HEK293T (cell line): ENCODE measurements at regions not wholly inside any gene's neighbourhood (a gene's known extent, or its start where the extent isn't known, plus 50 kb on each side); places are given as distances from the start of the nearest gene placed in this dataset.

ENCODE experiments used
- ARNT ChIP-seq: fragments of 450-650 bp; IDR thresholded peaks from 2 replicates; pipeline ENCODE4 v1.6.1; 2017; ENCODE audit warnings: mild to moderate bottlenecking
- BHLHE40 ChIP-seq: fragments of 450-650 bp; IDR thresholded peaks from 2 replicates; pipeline ENCODE4 v1.6.1; 2016; ENCODE audit warnings: mild to moderate bottlenecking, moderate library complexity, borderline replicate concordance
- CTBP1 ChIP-seq: fragments of 450-650 bp; IDR thresholded peaks from 2 replicates; pipeline ENCODE4 v1.6.1; 2016; ENCODE audit warnings: borderline replicate concordance
- FOXA1 ChIP-seq: fragments of 450-650 bp; IDR thresholded peaks from 2 replicates; pipeline ENCODE4 v1.6.1; 2016; ENCODE audit warnings: mild to moderate bottlenecking
- FOXM1 ChIP-seq: fragments of 450-650 bp; IDR thresholded peaks from 2 replicates; pipeline ENCODE4 v1.6.1; 2017; ENCODE audit warnings: mild to moderate bottlenecking, borderline replicate concordance
- HDGF ChIP-seq: fragments of 450-650 bp; IDR thresholded peaks from 2 replicates; pipeline ENCODE4 v1.6.1; 2017; ENCODE audit warnings: antibody characterized with exemption, borderline replicate concordance
- LEF1 ChIP-seq: fragments of 450-650 bp; IDR thresholded peaks from 2 replicates; pipeline ENCODE4 v1.6.1; 2017; ENCODE audit warnings: mild to moderate bottlenecking, borderline replicate concordance
- NFRKB ChIP-seq: fragments of 450-650 bp; IDR thresholded peaks from 2 replicates; pipeline ENCODE4 v1.6.1; 2016; ENCODE audit warnings: mild to moderate bottlenecking, moderate library complexity
- PKNOX1 ChIP-seq: fragments of 450-650 bp; IDR thresholded peaks from 2 replicates; pipeline ENCODE4 v1.6.1; 2016
- SP1 ChIP-seq: fragments of 450-650 bp; IDR thresholded peaks from 2 replicates; pipeline ENCODE4 v1.6.1; 2017
- SUZ12 ChIP-seq: fragments of 450-650 bp; IDR thresholded peaks from 2 replicates; pipeline ENCODE4 v1.6.1; 2016; ENCODE audit warnings: mild to moderate bottlenecking
- ZNF384 ChIP-seq: fragments of 450-650 bp; IDR thresholded peaks from 2 replicates; pipeline ENCODE4 v1.6.1; 2016

GRCh38 chr7:79781716-79782115 lies 328.2 kb upstream of the MAGI2 start:
- TF ChIP-seq FOXM1 (no peak), FOXA1 (no peak), ARNT (no peak), PKNOX1 (no peak), BHLHE40 (no peak), SUZ12 (no peak), LEF1 (no peak), SP1 (no peak), NFRKB (no peak), ZNF384 (no peak), HDGF (no peak), CTBP1 (no peak)
